Colonic mucosa (tissue), 4 donors: ENCODE measurements at regions not wholly inside any gene's neighbourhood (a gene's known extent, or its start where the extent isn't known, plus 50 kb on each side); places are given as distances from the start of the nearest gene placed in this dataset.
A peak's percentile ranks its signal among the peaks of the same experiment; 100 is the strongest.

Experiments
- DNase-seq: peaks from one replicate; pipeline ENCODE4 v3.0.0-alpha.2; 2020
- H3K27ac ChIP-seq: fragments of 200-600 bp; one replicate; pipeline ENCODE4 v1.8.0; 2021
- H3K27me3 ChIP-seq: fragments of 200-600 bp; one replicate; pipeline ENCODE4 v1.8.0; 2021
- H3K36me3 ChIP-seq: fragments of 200-600 bp; one replicate; pipeline ENCODE4 v1.8.0; 2021
- H3K4me1 ChIP-seq: fragments of 200-600 bp; one replicate; pipeline ENCODE4 v1.8.0; 2021; ENCODE audit warnings: mild to moderate bottlenecking
- H3K4me3 ChIP-seq: fragments of 200-600 bp; one replicate; pipeline ENCODE4 v1.8.0; 2021
- H3K9ac ChIP-seq, 2 donors: one replicate each; pipeline ENCODE4 v1.7.0; 2013; ENCODE audit warnings: control low read depth in 2 of 2, low read depth in 2 of 2, low read length in 2 of 2
- H3K9me3 ChIP-seq: fragments of 200-600 bp; one replicate; pipeline ENCODE4 v1.8.0; 2021
- intact Hi-C: fragments of 100-400 bp; cut with DNase I; formaldehyde crosslinking; loops from one replicate; pipeline ENCODE4 v1.14.1; 2022
- TF ChIP-seq, protein P1 (sequence below): fragments of 200-600 bp; IDR thresholded peaks from one replicate; pipeline ENCODE4 v1.8.0; 2022; ENCODE audit warnings: antibody characterized with exemption, mild to moderate bottlenecking
- donor health status: healthy.
- donor health status: DM: no; HTN: no; CAD: no.
- donor health status: DM: no; HTN: no; CAD: no.

DNA sequence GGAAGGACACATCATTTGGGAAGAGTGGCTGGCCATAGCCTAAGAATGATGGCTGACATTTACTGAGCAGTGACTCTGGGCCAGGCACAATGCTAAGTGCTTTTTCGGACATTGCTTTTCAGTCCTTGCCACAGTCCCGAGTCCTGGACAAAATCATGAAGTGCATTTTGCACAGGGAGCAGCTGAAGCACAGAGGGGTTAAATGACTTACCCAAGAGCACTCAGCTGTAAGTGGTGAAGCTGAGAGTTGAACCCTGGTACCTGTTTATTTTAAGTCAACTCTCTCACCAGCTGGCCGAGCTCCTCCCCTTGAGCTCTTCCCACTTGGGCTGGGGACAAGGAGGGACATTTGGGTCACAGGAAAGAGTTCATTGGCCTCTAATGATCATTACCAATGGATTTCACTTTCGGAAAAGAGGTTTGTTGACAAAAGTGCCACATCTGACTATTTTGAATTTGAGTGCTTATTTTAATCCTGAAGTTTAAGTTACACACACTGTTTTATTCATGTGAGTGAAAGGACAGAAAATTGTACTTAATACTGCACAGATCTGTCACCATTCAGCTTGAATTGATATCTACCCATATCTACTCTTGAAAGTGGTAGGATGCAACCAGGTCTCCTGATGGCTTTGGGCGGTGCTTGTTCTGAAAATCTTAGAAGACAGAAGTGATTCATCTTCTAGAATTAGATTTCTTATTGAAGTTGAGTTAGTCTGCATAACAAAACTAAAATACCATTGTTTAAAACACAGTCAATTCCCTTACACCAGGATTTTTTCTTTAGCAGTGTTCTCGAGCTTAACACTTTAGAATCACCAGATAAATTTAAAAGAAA lies 368.7 kb upstream of the PROK2 start:
- Histone ChIP-seq H3K9ac (peak overlapping the region in 1 of 2 donors; percentile 19), H3K27ac (peak overlapping the region; percentile 78)
- TF ChIP-seq, protein P1, sequence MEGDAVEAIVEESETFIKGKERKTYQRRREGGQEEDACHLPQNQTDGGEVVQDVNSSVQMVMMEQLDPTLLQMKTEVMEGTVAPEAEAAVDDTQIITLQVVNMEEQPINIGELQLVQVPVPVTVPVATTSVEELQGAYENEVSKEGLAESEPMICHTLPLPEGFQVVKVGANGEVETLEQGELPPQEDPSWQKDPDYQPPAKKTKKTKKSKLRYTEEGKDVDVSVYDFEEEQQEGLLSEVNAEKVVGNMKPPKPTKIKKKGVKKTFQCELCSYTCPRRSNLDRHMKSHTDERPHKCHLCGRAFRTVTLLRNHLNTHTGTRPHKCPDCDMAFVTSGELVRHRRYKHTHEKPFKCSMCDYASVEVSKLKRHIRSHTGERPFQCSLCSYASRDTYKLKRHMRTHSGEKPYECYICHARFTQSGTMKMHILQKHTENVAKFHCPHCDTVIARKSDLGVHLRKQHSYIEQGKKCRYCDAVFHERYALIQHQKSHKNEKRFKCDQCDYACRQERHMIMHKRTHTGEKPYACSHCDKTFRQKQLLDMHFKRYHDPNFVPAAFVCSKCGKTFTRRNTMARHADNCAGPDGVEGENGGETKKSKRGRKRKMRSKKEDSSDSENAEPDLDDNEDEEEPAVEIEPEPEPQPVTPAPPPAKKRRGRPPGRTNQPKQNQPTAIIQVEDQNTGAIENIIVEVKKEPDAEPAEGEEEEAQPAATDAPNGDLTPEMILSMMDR: no peak

GRCh38 chr3:72152551-72153476 lies 367.9 kb upstream of the PROK2 start:
- intact Hi-C loops: no loop called here
- TF ChIP-seq, protein P1: no peak
- Histone ChIP-seq H3K4me1 (peaks cover 21% of the 10 kb centered on the region), H3K9me3 (no peaks in the 10 kb centered on the region), H3K4me3 (peak overlapping the region; percentile 10), H3K9ac (peak overlapping the region in 1 of 2 donors; percentile 19), H3K36me3 (no peaks in the 10 kb centered on the region), H3K27ac (peak overlapping the region; percentile 78), H3K27me3 (no peaks in the 10 kb centered on the region)
- peak; percentile 80 for DNase-seq

More for the DNA sequence above, 368.7 kb upstream of the PROK2 start:
- Histone ChIP-seq H3K4me3 (no peak overlapping the region), H3K27me3 (no peaks in the 10 kb centered on the region), H3K4me1 (peaks cover 21% of the 10 kb centered on the region), H3K9me3 (no peaks in the 10 kb centered on the region), H3K36me3 (no peaks in the 10 kb centered on the region)
- no peak for DNase-seq
- intact Hi-C loops: no loop called here

- Histone ChIP-seq H3K4me1 (peaks cover 21% of the 10 kb centered on the region), H3K9me3 (no peaks in the 10 kb centered on the region), H3K9ac (peak overlapping the region in 1 of 2 donors; percentile 19), H3K27ac (peak overlapping the region; percentile 78), H3K36me3 (no peaks in the 10 kb centered on the region), H3K27me3 (no peaks in the 10 kb centered on the region), H3K4me3 (no peak overlapping the region)
- TF ChIP-seq, protein P1: no peak
- peak; percentile 75 for DNase-seq
- intact Hi-C loops: no loop called here
Observed at GRCh38 chr3:72151465-72152238, 366.7 kb upstream of the PROK2 start.

DNA sequence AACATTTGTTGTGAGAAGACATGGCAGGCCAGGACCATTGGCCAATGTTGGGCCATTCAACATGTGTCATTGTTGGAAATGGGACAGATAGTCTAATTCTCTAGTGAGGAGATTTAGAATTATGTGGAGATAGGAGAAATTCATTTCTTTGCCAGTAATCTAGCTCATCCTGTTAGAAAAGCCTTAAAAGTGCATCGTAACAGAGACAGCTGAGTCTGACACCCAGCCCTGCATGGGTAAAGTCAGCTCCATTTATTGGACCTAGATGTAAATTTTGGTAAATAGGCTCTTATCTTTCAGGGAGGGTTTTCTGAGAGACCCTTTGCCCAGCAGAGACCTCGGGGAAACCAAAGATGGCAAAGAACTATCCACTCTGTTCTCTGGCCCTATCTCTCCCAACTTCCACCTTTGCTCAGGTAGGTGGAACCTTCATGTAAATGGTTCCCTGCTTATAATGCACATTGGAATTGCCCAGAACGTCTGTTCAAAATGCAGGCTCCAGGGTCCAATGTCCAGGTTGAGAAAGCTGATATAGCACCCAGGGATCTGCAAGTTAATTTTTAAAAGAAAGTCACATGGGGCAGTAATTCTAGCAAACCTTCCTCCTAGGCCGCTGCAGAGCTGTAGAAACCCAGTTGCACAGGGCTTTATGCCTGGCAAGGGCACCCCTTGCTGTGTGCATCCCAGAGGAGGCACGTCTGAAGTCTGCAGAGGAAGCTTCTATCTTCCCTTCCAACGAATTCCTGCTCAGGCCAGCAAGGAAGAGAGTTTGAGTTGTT lies 365.9 kb upstream of the PROK2 start:
- no peak overlapping the region for H3K4me3 ChIP-seq

More for the DNA sequence above, 365.9 kb upstream of the PROK2 start:
- H3K4me1 ChIP-seq: peaks cover 21% of the 10 kb centered on the region
- H3K36me3 ChIP-seq: no peaks in the 10 kb centered on the region
- H3K9me3 ChIP-seq: no peaks in the 10 kb centered on the region
- peak; percentile 81 for DNase-seq
- peak overlapping the region; percentile 78 for H3K27ac ChIP-seq
- no peaks in the 10 kb centered on the region for H3K27me3 ChIP-seq
- intact Hi-C loops: no loop called here
- H3K9ac ChIP-seq: peak overlapping the region in 1 of 2 donors; percentile 19
- TF ChIP-seq, protein P1: no peak
